ENCODE measurements at regions not wholly inside any gene's neighbourhood (a gene's known extent, or its start where the extent isn't known, plus 50 kb on each side); places are given as distances from the start of the nearest gene placed in this dataset.

DNA sequence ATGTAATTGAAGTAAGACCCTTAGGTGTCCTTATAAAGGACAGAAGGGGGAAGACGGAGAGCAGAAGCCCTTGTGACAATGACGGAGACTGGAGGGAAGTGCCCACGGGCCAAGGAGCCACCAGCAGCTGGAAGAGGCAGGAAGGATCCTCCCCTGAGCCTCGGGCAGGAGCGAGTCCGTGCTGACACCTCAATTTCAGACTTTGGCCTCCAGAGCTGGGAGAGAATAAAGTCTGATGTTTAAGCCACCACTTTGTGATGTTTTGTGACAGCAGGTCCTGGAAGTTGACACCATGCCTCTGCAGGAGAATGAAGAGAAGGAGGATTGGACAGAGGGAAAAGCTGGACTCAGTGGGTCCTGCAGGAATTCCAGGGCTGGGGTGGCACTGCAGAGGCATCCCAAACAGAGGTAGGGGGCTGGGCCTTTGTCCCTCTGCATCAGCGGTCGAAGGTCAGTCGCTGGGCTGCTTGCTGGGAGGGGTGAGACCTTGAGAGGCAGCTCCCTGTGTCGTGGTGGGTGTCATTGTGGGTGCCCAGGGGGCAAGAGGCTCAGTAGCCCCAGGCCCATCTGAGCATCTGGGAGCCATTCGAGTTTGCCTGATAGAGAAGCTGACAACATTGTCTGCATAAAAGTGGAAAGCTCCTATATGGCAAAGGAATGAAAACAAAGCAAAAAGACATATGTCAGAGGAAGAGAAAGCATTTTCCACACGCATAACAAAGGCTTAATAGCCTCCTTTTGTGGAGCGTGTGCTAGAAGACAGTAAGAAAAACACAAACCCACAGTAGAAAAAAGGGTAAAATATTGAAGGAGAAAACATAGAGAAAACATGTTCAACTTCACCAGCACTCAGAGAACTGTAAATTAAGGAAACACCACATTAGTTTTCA is 68.8 kb downstream of the RTL6 start:
- no peak for TF ChIP-seq POLR2A (IDR thresholded peaks at IDR 0.05; ENCODE audit: low read depth, low read length)
- TF ChIP-seq POLR2AphosphoS5 (IDR thresholded peaks at IDR 0.05; ENCODE audit: low read depth, low read length) = no peak
- TF ChIP-seq TAF1 (IDR thresholded peaks at IDR 0.05; ENCODE audit: low read depth, low read length) = no peak
